ENCODE measurements at regions not wholly inside any gene's neighbourhood (a gene's known extent, or its start where the extent isn't known, plus 50 kb on each side); places are given as distances from the start of the nearest gene placed in this dataset.

GRCh38 chr12:127334912-127335644, 931.9 kb upstream of the TMEM132C start:
- TF ChIP-seq, protein P1, sequence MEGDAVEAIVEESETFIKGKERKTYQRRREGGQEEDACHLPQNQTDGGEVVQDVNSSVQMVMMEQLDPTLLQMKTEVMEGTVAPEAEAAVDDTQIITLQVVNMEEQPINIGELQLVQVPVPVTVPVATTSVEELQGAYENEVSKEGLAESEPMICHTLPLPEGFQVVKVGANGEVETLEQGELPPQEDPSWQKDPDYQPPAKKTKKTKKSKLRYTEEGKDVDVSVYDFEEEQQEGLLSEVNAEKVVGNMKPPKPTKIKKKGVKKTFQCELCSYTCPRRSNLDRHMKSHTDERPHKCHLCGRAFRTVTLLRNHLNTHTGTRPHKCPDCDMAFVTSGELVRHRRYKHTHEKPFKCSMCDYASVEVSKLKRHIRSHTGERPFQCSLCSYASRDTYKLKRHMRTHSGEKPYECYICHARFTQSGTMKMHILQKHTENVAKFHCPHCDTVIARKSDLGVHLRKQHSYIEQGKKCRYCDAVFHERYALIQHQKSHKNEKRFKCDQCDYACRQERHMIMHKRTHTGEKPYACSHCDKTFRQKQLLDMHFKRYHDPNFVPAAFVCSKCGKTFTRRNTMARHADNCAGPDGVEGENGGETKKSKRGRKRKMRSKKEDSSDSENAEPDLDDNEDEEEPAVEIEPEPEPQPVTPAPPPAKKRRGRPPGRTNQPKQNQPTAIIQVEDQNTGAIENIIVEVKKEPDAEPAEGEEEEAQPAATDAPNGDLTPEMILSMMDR (IDR thresholded peaks at IDR 0.05): no peak
- TF ChIP-seq NFATC4 (CRISPR knock-in tag; IDR thresholded peaks at IDR 0.05) (no peak), EMX1 (CRISPR knock-in tag; IDR thresholded peaks at IDR 0.05) (no peak), MAX (CRISPR knock-in tag; IDR thresholded peaks at IDR 0.05) (no peak), JUN (CRISPR knock-in tag; IDR thresholded peaks at IDR 0.05) (no peak), ETV6 (CRISPR knock-in tag; IDR thresholded peaks at IDR 0.05) (no peak), TEAD4 (CRISPR knock-in tag; IDR thresholded peaks at IDR 0.05) (no peak), ATF3 (CRISPR knock-in tag; conservative IDR thresholded peaks at IDR 0.05) (no peak), NR3C1 (CRISPR knock-in tag; conservative IDR thresholded peaks at IDR 0.05; ENCODE audit: low read depth) (no peak)
- TF ChIP-seq, protein P2, sequence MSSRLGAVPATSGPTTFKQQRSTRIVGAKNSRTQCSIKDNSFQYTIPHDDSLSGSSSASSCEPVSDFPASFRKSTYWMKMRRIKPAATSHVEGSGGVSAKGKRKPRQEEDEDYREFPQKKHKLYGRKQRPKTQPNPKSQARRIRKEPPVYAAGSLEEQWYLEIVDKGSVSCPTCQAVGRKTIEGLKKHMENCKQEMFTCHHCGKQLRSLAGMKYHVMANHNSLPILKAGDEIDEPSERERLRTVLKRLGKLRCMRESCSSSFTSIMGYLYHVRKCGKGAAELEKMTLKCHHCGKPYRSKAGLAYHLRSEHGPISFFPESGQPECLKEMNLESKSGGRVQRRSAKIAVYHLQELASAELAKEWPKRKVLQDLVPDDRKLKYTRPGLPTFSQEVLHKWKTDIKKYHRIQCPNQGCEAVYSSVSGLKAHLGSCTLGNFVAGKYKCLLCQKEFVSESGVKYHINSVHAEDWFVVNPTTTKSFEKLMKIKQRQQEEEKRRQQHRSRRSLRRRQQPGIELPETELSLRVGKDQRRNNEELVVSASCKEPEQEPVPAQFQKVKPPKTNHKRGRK (CRISPR knock-in tag; IDR thresholded peaks at IDR 0.05; ENCODE audit: borderline replicate concordance): no peak
